NT2/D1 (cell line): ENCODE measurements at regions not wholly inside any gene's neighbourhood (a gene's known extent, or its start where the extent isn't known, plus 50 kb on each side); places are given as distances from the start of the nearest gene placed in this dataset.

Experiments used
- SUZ12 ChIP-seq: IDR thresholded peaks from 2 replicates; pipeline ENCODE4 v1.6.1; 2011; ENCODE audit not compliant: insufficient read length, insufficient read depth; ENCODE audit errors: extremely low read depth
- ZNF274 ChIP-seq: IDR thresholded peaks from 2 replicates; pipeline ENCODE4 v1.6.1; 2011; ENCODE audit warnings: mild to moderate bottlenecking, low read depth, low read length

DNA sequence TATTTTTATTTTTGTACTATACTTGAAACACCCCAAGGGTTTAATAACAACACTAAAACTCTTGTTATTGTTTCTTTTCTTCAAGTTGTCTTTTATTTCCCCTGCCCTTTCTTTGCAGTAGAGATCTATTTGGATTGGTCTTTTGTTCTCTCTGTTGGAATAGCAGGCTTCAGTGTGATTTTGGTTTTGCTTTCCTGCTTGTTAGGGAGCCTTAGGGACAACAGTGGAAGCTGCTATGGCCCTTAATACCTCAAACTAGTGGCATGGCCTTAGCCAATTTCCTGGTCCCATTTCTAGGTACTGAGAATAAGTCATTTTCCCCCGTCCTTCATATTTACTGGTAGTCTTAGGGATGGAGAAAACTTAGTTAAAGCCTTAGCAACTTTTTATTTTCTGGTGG is 535.4 kb upstream of the NDST4 start:
- no peak for TF ChIP-seq ZNF274
- TF ChIP-seq SUZ12 = no peak
